ENCODE measurements at regions not wholly inside any gene's neighbourhood (a gene's known extent, or its start where the extent isn't known, plus 50 kb on each side); places are given as distances from the start of the nearest gene placed in this dataset.

- TF ChIP-seq CTCF (IDR thresholded peaks at IDR 0.05 in 4 of 5, conservative IDR thresholded peaks at IDR 0.05 in 1 of 5) (no peak), POLR2A (IDR thresholded peaks at IDR 0.05) (no peak)
These were observed 86.3 kb upstream of the ADRA2C start for GRCh38 chr4:3679851-3680311.

All from gastrocnemius medialis (tissue), 4 donors.